K562 (cell line): ENCODE measurements at regions not wholly inside any gene's neighbourhood (a gene's known extent, or its start where the extent isn't known, plus 50 kb on each side); places are given as distances from the start of the nearest gene placed in this dataset.

ENCODE experiments used
- ATAC-seq: fragments of 200-7000 bp; cut with Tn5 transposase; 3 replicates; pipeline ENCODE4 v1.9.1; 2020; ENCODE audit warnings: moderate library complexity
- BruUV-seq: library from RNA; stranded (reverse); fragments of 400-500 nt; replicated peaks from 2 replicates; lab custom pipeline; 2021; lab: Mats Ljungman, UMichigan
- CTCF ChIA-PET: fragments of 300-600 bp; formaldehyde crosslinking; extraction: SDS; loops from one replicate; lab custom pipeline; 2021; ENCODE audit warnings: low intra/inter-chr PET ratio; lab: Yijun Ruan, JAX
- POLR2A ChIA-PET: fragments of 300-600, 350-650 bp; sonication (Branson Sonifier 250); formaldehyde crosslinking; extraction: SDS; loops from one replicate; lab custom pipeline; 2021; ENCODE audit warnings: antibody characterized with exemption, inconsistent platforms; lab: Yijun Ruan, JAX
- DNase-seq, 4 experiments: peaks; one replicate each; pipeline versions ENCODE4 v3.0.0 to v3.0.0-alpha.2; 2011 to 2018; ENCODE audit warnings: low spot score in 3 of 4, mixed read lengths in 3 of 4; ENCODE audit errors: extremely low read depth in 1 of 4
- FAIRE-seq: peaks from 2 replicates; lab custom pipeline; 2011; peaks lifted over from hg19 to GRCh38; lab: Jason Lieb, UNC
- H2AFZ ChIP-seq: 2 replicates; pipeline ENCODE4 v1.6.0; 2011; ENCODE audit warnings: low read depth, low read length, control low read depth, inconsistent platforms
- H3K27ac ChIP-seq: fragments of 200-600 bp; 3 replicates; pipeline ENCODE4 v1.8.0; 2011; ENCODE audit warnings: low read depth, mild to moderate bottlenecking, control low read depth, inconsistent platforms, low read length, moderate library complexity, mixed read lengths; ENCODE audit errors: extremely low read depth
- H3K27me3 ChIP-seq, 2 experiments: fragments of 300-600 bp in 1 of 2; 2 replicates in 1 of 2; 3 replicates in 1 of 2; pipeline versions ENCODE4 v1.6.0 to v1.8.0; 2011; ENCODE audit warnings: inconsistent platforms in 2 of 2, low read length in 2 of 2, mild to moderate bottlenecking in 1 of 2, mixed read lengths in 1 of 2, moderate library complexity in 1 of 2; ENCODE audit not compliant: control insufficient read depth in 2 of 2, insufficient read depth in 2 of 2
- H3K36me3 ChIP-seq: fragments of 300-600 bp; 3 replicates; pipeline ENCODE4 v1.8.0; 2011; ENCODE audit warnings: mild to moderate bottlenecking, low read length, inconsistent platforms; ENCODE audit not compliant: control insufficient read depth, insufficient read depth
- H3K4me1 ChIP-seq, 2 experiments: fragments of 200-600 bp in 1 of 2; replicated peaks in 1 of 2; 2 replicates in 1 of 2; 3 replicates in 1 of 2; pipeline versions ENCODE4 v1.5.1 to v1.8.0; 2011; ENCODE audit warnings: inconsistent platforms in 2 of 2, low read length in 2 of 2, mild to moderate bottlenecking in 1 of 2, mixed read lengths in 1 of 2, moderate library complexity in 1 of 2; ENCODE audit not compliant: control insufficient read depth in 2 of 2, insufficient read depth in 2 of 2
- H3K4me2 ChIP-seq: 2 replicates; pipeline ENCODE4 v1.6.1; 2011; ENCODE audit warnings: low read length, control low read depth, inconsistent platforms, mixed read lengths; ENCODE audit not compliant: insufficient read depth
- H3K4me3 ChIP-seq: fragments of 200-600 bp; sonication (generic), shearing (Covaris generic); 2 replicates; pipeline ENCODE4 v1.5.1; 2016; ENCODE audit warnings: control low read depth, inconsistent platforms
- H3K79me2 ChIP-seq: fragments of 200-600 bp; 3 replicates; pipeline ENCODE4 v1.8.0; 2011; ENCODE audit warnings: low read length, inconsistent platforms; ENCODE audit not compliant: control insufficient read depth, insufficient read depth
- H3K9ac ChIP-seq, 2 experiments: 2 replicates each; pipeline versions ENCODE4 v1.6.0 to v1.6.1; 2011; ENCODE audit warnings: low read depth in 2 of 2, low read length in 2 of 2, control low read depth in 1 of 2, inconsistent platforms in 1 of 2, mild to moderate bottlenecking in 1 of 2, mixed read lengths in 1 of 2; ENCODE audit not compliant: insufficient read depth in 1 of 2
- H3K9me1 ChIP-seq: one replicate; pipeline ENCODE4 v1.6.0; 2011; ENCODE audit warnings: inconsistent platforms, mild to moderate bottlenecking, low read length, moderate library complexity; ENCODE audit not compliant: control insufficient read depth, insufficient read depth
- H3K9me3 ChIP-seq: replicated peaks from 2 replicates; pipeline ENCODE4 v1.5.1; 2011; ENCODE audit warnings: low read depth, low read length, inconsistent platforms; ENCODE audit not compliant: control insufficient read depth, insufficient read depth
- H4K20me1 ChIP-seq: replicated peaks from 2 replicates; pipeline ENCODE4 v1.6.1; 2011; ENCODE audit warnings: low read length, inconsistent platforms, mixed read lengths; ENCODE audit not compliant: control insufficient read depth, insufficient read depth
- AFF4 ChIP-seq: sonication (generic); formaldehyde crosslinking; IDR thresholded peaks from 2 replicates; pipeline ENCODE4 v1.8.0; 2023; ENCODE audit warnings: mild to moderate bottlenecking, missing genetic modification reagents
- HIVEP1 ChIP-seq: fragments of 250-450 bp; sonication (Bioruptor Pico); IDR thresholded peaks from 2 replicates; pipeline ENCODE4 v1.4.0; 2020; ENCODE audit warnings: mild to moderate bottlenecking
- PCBP2 ChIP-seq: fragments of 200-400 bp; formaldehyde crosslinking; IDR thresholded peaks from 2 replicates; pipeline ENCODE4 v1.6.1; 2018; ENCODE audit warnings: low read length, low read depth, mild to moderate bottlenecking, moderate library complexity; ENCODE audit not compliant: poor library complexity, severe bottlenecking
- PURB ChIP-seq: sonication (generic); formaldehyde crosslinking; IDR thresholded peaks from 2 replicates; pipeline ENCODE4 v1.9.0; 2021; ENCODE audit warnings: low read depth, mild to moderate bottlenecking, missing genetic modification reagents
- ZNF561 ChIP-seq: fragments of 450-650 bp; formaldehyde crosslinking; conservative IDR thresholded peaks from 2 replicates; pipeline ENCODE4 v1.4.0; 2020; ENCODE audit warnings: mild to moderate bottlenecking, moderate library complexity
- ZNF644 ChIP-seq: fragments of 200-800 bp; sonication (Bioruptor generic); IDR thresholded peaks from 2 replicates; pipeline ENCODE4 v1.6.1; 2016; ENCODE audit warnings: low read depth, missing genetic modification characterization, missing compliant biosample characterization
- in situ Hi-C: fragments of 300-500 bp; cut with MboI; formaldehyde crosslinking; loops from 4 replicates; pipeline ENCODE4 v1.15.0; 2018; ENCODE audit warnings: inconsistent platforms, mixed read lengths
- intact Hi-C: fragments of 100-400 bp; cut with micrococcal nuclease; formaldehyde crosslinking; loops from 2 replicates; pipeline ENCODE4 v1.14.2; 2022
- TF ChIP-seq, protein P1 (sequence below): fragments of 450-650 bp; IDR thresholded peaks from 2 replicates; pipeline ENCODE4 v1.6.1; 2017; ENCODE audit warnings: mild to moderate bottlenecking, moderate library complexity
- TF ChIP-seq, protein P2 (sequence below): fragments of 200-400 bp; formaldehyde crosslinking; IDR thresholded peaks from 2 replicates; pipeline ENCODE4 v1.6.1; 2017; ENCODE audit warnings: mild to moderate bottlenecking, low read depth, low read length, moderate library complexity
- TF ChIP-seq, protein P3 (sequence below): sonication (generic); formaldehyde crosslinking; IDR thresholded peaks from 2 replicates; pipeline ENCODE4 v1.8.0; 2022; ENCODE audit warnings: mild to moderate bottlenecking, missing genetic modification reagents
- TF ChIP-seq, protein P4 (sequence below): fragments of 450-650 bp; IDR thresholded peaks from 2 replicates; pipeline ENCODE4 v1.7.0; 2016; ENCODE audit warnings: borderline replicate concordance
- TF ChIP-seq, protein P5 (sequence below), 2 experiments: fragments of 450-650 bp in 1 of 2; sonication (generic) in 1 of 2; formaldehyde crosslinking in 1 of 2; IDR thresholded peaks in 1 of 2; conservative IDR thresholded peaks in 1 of 2; 2 replicates each; pipeline versions ENCODE4 v1.6.1 to v1.8.1; 2016 to 2023; ENCODE audit warnings: mild to moderate bottlenecking in 2 of 2, moderate library complexity in 2 of 2, inconsistent platforms in 1 of 2, missing genetic modification reagents in 1 of 2

- no peaks in the 10 kb centered on the region for H3K36me3 ChIP-seq
- H3K27me3 ChIP-seq = no peaks in the 10 kb centered on the region
- H3K4me3 ChIP-seq = no peak overlapping the region
- no peak overlapping the region for H3K27ac ChIP-seq
- no peaks in the 10 kb centered on the region for H3K4me1 ChIP-seq
- no peak for DNase-seq
- BruUV-seq = no TSS peak
- H3K79me2 ChIP-seq = no peaks in the 10 kb centered on the region
- no peak for ATAC-seq
- ChIA-PET CTCF (no interaction called here), POLR2A (no interaction called here)
- H3K9ac ChIP-seq = no peak overlapping the region
- no peaks in the 10 kb centered on the region for H3K9me1 ChIP-seq
- no peaks in the 10 kb centered on the region for H3K9me3 ChIP-seq
- FAIRE-seq = no peak
- in situ Hi-C loops = no loop called here
- intact Hi-C loops = no loop called here
- no peak overlapping the region for H3K4me2 ChIP-seq
- no peaks in the 10 kb centered on the region for H4K20me1 ChIP-seq
- no peak overlapping the region for H2AFZ ChIP-seq
- TF ChIP-seq PURB (CRISPR knock-in tag) (no peak), ZNF644 (tag) (no peak), HIVEP1 (CRISPR knock-in tag) (no peak), PCBP2 (no peak), AFF4 (CRISPR knock-in tag) (no peak), ZNF561 (CRISPR knock-in tag) (no peak)
- TF ChIP-seq, protein P1, sequence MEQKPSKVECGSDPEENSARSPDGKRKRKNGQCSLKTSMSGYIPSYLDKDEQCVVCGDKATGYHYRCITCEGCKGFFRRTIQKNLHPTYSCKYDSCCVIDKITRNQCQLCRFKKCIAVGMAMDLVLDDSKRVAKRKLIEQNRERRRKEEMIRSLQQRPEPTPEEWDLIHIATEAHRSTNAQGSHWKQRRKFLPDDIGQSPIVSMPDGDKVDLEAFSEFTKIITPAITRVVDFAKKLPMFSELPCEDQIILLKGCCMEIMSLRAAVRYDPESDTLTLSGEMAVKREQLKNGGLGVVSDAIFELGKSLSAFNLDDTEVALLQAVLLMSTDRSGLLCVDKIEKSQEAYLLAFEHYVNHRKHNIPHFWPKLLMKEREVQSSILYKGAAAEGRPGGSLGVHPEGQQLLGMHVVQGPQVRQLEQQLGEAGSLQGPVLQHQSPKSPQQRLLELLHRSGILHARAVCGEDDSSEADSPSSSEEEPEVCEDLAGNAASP = no peak
- TF ChIP-seq, protein P2, sequence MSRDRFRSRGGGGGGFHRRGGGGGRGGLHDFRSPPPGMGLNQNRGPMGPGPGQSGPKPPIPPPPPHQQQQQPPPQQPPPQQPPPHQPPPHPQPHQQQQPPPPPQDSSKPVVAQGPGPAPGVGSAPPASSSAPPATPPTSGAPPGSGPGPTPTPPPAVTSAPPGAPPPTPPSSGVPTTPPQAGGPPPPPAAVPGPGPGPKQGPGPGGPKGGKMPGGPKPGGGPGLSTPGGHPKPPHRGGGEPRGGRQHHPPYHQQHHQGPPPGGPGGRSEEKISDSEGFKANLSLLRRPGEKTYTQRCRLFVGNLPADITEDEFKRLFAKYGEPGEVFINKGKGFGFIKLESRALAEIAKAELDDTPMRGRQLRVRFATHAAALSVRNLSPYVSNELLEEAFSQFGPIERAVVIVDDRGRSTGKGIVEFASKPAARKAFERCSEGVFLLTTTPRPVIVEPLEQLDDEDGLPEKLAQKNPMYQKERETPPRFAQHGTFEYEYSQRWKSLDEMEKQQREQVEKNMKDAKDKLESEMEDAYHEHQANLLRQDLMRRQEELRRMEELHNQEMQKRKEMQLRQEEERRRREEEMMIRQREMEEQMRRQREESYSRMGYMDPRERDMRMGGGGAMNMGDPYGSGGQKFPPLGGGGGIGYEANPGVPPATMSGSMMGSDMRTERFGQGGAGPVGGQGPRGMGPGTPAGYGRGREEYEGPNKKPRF = no peak
- TF ChIP-seq, protein P3, sequence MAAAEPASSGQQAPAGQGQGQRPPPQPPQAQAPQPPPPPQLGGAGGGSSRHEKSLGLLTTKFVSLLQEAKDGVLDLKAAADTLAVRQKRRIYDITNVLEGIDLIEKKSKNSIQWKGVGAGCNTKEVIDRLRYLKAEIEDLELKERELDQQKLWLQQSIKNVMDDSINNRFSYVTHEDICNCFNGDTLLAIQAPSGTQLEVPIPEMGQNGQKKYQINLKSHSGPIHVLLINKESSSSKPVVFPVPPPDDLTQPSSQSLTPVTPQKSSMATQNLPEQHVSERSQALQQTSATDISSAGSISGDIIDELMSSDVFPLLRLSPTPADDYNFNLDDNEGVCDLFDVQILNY (CRISPR knock-in tag) = no peak
- TF ChIP-seq, protein P4, sequence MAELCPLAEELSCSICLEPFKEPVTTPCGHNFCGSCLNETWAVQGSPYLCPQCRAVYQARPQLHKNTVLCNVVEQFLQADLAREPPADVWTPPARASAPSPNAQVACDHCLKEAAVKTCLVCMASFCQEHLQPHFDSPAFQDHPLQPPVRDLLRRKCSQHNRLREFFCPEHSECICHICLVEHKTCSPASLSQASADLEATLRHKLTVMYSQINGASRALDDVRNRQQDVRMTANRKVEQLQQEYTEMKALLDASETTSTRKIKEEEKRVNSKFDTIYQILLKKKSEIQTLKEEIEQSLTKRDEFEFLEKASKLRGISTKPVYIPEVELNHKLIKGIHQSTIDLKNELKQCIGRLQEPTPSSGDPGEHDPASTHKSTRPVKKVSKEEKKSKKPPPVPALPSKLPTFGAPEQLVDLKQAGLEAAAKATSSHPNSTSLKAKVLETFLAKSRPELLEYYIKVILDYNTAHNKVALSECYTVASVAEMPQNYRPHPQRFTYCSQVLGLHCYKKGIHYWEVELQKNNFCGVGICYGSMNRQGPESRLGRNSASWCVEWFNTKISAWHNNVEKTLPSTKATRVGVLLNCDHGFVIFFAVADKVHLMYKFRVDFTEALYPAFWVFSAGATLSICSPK = no peak
- TF ChIP-seq, protein P5, sequence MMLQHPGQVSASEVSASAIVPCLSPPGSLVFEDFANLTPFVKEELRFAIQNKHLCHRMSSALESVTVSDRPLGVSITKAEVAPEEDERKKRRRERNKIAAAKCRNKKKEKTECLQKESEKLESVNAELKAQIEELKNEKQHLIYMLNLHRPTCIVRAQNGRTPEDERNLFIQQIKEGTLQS (IDR thresholded peaks at IDR 0.05) = no peak
- TF ChIP-seq, protein P5 (CRISPR knock-in tag; conservative IDR thresholded peaks at IDR 0.05) = no peak
Measured at GRCh38 chr3:148229107-148229506, 468.6 kb upstream of the AGTR1 start.
